ENCODE measurements at regions not wholly inside any gene's neighbourhood (a gene's known extent, or its start where the extent isn't known, plus 50 kb on each side); places are given as distances from the start of the nearest gene placed in this dataset.
"Not testable (repeated sequence)": the region's sequence is repeated elsewhere in the genome, so short reads cannot be mapped to it uniquely, and the experiment has no call there.

DNA sequence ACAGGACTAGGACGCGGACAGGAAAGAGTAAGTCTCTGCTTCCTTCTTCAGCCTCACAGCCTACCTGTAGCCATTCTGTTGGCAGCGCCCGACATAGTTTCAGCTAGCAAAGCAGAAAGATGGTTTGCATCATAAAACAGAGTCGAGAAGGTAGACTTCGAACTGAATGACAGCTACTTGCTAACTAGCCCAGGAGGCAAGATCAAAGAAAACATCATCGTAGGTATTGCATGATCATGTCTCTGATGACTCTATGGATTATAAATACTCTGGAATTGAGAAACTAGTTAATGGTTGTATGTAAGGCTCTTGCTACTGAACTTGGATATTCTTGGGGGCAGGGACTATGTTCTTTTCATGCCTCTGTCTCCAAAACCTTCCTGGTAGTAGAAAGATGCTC, 333.1 kb upstream of the KLF3 start:
- no peak for DNase-seq (ENCODE audit: low read depth in 2 of 3, low spot score in 2 of 3)

DNA sequence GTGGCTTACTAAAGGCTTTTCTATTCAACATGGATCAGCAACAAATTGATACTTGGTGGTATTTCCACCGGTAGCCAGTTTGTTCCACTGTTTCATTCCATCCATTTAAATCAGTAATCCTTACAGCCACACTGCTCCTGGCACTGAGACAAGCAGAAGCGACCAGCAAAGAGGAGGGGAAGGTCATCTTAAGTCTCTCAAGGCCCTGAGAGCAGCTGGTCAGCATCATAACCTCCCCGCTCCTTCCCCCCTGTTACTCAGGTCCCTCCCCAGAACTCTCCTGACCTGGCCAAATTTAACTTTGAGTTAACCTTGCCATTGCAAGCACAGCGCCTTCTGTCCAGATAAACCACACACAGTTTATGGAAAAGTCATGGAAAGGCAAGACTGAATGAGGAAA, 331.3 kb upstream of the KLF3 start:
- no peak for DNase-seq (ENCODE audit: low read depth in 2 of 3, low spot score in 2 of 3)

DNA sequence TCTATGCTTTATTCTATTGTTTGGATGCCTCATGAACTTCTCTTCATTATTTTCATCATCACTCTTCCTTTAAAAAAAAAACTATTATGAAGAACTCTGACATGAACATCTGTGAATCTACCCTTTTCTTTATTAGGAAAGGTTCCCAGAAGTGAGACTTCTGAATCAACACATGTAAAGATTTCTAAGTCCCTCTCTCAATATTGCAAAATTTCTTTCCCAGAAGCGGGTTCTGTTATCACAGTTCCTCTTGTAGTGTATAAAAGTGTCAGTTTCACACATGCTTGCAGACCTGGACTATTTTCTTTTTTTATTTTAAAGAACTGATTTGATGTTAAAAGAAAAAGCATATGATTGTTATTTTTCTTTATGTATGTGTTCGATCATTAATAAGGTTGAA, 330.8 kb upstream of the KLF3 start:
- DNase-seq (ENCODE audit: low read depth in 2 of 3, low spot score in 2 of 3) = no peak

DNA sequence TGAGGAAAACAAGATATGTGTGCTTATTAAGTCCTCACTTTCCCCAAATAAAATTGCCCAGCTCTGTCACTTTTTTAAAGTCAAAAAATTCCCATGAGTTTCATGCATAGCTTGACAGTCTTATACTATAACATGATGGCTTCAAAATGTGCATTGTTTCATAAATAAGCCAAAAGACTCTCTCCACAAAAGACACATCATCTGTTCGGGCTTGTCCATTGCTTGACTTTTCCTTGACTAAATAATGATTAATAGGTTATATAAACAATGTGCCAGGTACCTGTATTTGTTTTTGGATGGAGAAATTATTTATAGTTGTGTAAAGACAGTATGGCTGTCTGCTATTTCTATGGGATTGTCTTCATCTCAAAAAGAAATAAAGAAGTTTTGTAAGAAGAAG, 329.2 kb upstream of the KLF3 start:
- no peak for DNase-seq (ENCODE audit: low read depth in 2 of 3, low spot score in 2 of 3)

GRCh38 chr4:38338939-38339338, 325.1 kb upstream of the KLF3 start:
- DNase-seq (ENCODE audit: low read depth in 2 of 3, low spot score in 2 of 3) = not testable (repeated sequence)

DNA sequence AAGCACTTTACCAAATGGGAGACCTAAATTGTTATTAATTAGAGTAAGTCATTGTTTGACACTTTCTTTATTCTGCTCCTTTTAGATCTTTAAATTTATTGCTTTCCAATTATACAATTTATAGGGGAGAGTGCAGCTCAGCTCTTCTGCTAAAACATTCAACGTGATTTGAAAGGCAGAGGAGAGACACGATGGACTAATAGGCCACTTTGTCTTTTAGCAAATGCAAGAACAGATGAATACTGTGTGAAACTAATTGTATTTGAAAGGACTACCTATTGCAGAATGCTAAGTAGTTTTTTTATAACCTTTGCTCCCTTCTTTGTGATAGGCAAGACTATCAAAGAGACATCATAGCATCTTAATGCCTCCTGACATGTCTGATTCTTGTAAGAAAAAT, 320.4 kb upstream of the KLF3 start:
- no peak for DNase-seq (ENCODE audit: low read depth in 2 of 3, low spot score in 2 of 3)

GRCh38 chr4:38344929-38345328, 319.1 kb upstream of the KLF3 start:
- no peak for DNase-seq (ENCODE audit: low read depth in 2 of 3, low spot score in 2 of 3)

DNA sequence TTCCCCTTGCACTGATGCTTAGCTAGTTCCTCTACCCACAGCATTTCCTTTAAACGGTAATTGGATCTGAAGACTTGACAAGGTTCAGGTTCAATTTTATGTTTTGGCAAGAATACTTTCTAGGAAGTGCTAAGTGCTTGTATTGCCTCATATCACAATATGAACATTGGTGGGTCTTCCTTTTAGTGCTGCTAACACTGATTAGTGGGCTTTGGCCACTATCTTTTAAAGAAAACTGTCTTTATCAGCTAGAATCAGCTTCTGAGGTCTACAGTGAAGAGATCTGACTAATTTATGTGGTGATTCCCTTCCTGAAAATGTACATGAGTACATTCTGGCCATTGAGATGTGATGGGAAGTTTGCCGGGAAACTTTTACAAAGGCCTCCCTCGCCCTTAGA, 316.7 kb upstream of the KLF3 start:
- no peak for DNase-seq (ENCODE audit: low read depth in 2 of 3, low spot score in 2 of 3)

DNA sequence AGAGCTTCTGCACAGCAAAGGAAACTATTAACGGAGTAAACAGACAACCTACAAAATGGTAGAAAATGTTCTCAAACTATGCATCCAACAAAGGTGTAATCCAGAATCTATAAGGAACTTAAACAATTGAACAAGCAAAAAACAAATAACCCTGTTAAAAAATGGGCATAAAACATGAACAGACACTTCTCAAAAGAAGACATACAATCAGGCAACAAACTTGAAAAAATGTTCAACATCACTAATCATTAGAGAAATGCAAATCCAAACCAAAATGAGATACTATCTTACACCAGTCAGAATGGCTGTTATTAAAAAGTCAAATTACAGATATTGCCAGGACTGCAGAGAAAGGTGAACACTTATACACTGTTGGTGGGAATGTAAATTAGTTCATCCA, 309.6 kb upstream of the KLF3 start:
- DNase-seq (ENCODE audit: low read depth in 2 of 3, low spot score in 2 of 3) = no peak

GRCh38 chr4:38354872-38355271, 309.1 kb upstream of the KLF3 start:
- no peak for DNase-seq (ENCODE audit: low read depth in 2 of 3, low spot score in 2 of 3)

DNA sequence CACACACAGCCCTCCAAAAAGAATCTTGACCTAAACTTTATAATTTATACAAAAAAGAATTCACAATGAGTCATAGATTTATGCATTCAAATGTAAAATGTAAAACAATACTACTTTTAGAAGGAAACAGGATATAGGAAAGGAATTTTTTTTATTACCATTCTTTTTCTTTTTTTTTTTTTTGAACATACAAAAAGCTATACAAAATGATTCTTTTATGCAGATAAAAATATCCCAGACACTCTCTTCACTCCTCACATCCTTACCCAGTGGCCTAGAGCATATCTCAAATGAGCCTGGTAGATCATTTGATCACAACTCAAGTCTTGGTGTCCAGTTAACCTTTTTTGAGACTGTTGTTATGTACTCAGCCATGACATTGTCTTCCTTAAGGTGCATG, 307.3 kb upstream of the KLF3 start:
- DNase-seq (ENCODE audit: low read depth in 2 of 3, low spot score in 2 of 3) = no peak

DNA sequence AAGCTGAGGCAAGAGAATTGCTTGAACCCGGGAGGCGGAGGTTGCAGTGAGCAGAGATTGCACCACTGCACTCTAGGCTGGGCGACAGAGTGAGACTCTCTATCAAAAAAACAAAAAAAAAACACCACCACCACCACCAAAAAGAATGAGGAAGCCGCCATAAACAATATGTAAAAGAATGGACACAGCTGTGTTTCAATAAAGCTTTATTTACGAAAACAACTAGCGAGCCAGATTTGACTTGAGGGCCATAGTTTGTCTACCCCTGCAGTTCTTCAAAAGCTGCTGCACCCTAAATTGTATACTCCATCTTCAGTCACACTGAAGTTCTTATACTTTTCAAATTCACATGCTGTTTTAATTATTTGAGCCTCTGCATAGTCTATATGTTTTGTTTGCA, 306.5 kb upstream of the KLF3 start:
- DNase-seq (ENCODE audit: low read depth in 2 of 3, low spot score in 2 of 3) = no peak

GRCh38 chr4:38359113-38359512, 304.9 kb upstream of the KLF3 start:
- no peak for DNase-seq (ENCODE audit: low read depth in 2 of 3, low spot score in 2 of 3)

GRCh38 chr4:38360201-38360600, 303.8 kb upstream of the KLF3 start:
- no peak for DNase-seq (ENCODE audit: low read depth in 2 of 3, low spot score in 2 of 3)

GRCh38 chr4:38364383-38364963, 299.5 kb upstream of the KLF3 start:
- DNase-seq (ENCODE audit: low read depth in 2 of 3, low spot score in 2 of 3) = no peak

DNA sequence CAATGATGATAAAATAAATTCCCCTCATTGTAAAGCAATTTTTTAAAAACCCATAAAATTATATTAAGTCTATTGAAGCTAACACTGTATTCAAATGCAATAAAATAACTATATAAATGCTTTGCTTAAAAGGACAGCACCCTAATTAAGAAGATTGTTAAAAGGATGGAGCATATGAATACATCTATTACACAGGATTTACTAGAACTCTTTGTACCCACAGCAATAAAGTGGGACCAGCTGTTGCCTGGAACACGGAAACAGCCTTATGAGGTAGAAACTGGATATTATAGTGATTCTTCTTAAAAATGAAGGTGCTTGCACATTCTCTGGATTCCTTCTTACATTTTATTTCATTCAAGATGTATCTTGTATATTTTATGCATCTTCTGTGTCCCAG, 298.7 kb upstream of the KLF3 start:
- DNase-seq (ENCODE audit: low read depth in 2 of 3, low spot score in 2 of 3) = no peak

DNA sequence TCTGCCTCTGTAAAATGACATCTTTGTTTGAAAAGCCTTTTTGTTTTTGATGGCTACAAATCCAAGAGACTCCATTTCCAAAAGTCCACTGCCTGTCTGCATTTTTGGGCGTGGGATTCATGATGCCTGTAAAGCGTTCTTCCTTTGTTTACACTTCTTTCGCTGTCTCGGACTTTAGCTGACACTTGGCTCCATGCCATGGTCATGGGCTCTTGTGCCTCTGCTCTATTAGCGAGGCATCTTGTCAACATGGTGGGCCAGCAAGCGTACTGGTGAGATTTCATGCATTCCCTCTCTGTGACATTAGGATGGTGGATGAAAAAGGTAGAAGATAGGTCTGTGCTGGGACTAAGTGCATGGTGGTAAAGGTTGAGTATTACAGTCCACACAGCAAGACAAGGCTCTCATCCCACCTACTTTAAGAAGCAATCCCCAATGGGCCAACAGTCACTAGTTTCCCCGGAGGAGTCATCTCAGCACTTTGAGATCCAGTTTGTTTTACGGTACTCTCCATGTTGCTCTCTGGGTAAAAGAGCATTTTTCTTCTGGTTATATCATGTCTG, 298.2 kb upstream of the KLF3 start:
- DNase-seq (ENCODE audit: low read depth in 2 of 3, low spot score in 2 of 3) = no peak

GRCh38 chr4:38366456-38366855, 297.5 kb upstream of the KLF3 start:
- no peak for DNase-seq (ENCODE audit: low read depth in 2 of 3, low spot score in 2 of 3)

- DNase-seq (ENCODE audit: low read depth in 2 of 3, low spot score in 2 of 3) = no peak
These were observed 297.0 kb upstream of the KLF3 start for GRCh38 chr4:38366997-38367396.

DNA sequence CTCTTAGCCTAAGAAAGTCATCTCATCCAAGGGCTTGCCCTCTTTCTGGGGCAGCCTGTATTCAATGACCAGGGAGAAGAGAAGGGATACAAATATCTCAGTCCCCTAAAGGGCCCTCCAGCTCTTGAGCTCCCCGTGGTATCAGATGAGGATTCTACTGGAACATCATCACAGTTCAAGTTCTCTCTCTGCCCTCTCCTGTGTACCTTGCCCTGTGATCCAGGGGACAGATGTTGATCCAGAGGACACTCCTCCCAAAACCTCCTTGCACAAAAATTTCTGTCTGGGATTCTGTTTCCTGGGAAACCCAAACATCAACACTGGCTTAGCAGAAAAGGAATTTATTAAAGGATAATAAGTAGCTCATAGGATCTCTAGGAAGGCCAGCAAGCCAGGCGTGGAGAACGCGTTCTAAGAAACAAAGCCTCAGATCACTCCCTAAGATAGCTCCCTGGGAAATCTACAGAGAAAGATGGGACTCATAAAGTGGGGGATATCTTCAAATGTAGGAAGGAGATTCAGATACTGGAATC, 296.3 kb upstream of the KLF3 start:
- no peak for DNase-seq (ENCODE audit: low read depth in 2 of 3, low spot score in 2 of 3)

- no peak for DNase-seq (ENCODE audit: low read depth in 2 of 3, low spot score in 2 of 3)
These were observed 295.4 kb upstream of the KLF3 start for GRCh38 chr4:38368613-38369012.

DNA sequence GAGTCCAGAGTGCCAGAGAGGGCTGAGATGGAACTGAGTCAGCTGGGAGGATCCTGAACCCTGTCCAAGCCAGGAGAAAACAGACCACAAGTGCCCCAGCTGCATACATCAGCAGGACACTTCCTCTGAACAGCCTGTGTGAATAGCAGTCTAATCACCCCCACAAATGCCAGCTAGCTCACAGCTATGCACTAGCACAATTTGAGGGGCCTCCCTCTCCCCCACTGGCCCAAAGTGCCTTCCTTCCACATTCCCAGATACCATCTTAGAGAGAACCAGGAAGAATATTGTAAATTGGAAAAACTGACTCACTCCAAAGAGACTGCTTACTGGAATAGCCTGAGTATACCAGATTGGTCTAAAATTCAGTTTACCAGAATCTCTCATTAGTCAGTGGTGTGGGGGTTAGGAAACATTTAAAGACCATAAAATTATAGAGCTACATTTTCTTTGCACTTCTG, 292.6 kb upstream of the KLF3 start:
- no peak for DNase-seq (ENCODE audit: low read depth in 2 of 3, low spot score in 2 of 3)

DNA sequence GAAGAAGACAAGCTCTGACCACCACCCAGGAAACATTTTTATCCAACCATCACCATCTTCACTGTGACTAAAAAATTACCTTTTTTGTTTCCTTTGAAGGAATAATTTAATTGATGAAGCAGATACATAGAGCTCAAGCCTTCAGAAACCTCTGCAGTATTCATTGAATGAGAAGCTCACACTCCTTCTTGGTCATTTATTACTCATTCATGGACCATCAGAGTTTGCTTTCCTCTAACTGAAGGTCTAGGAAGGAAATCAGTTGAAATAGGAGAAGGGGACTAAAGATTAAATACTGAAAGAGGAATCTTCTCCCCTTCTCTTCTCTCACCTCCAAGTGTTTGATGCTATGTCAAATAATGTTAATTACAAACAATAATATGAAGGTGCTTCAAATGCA, 290.6 kb upstream of the KLF3 start:
- no peak for DNase-seq (ENCODE audit: low read depth in 2 of 3, low spot score in 2 of 3)

All from activated CD8-positive, alpha-beta memory T cell treated with anti-CD3 and anti-CD28 coated beads for 48 hours (primary cell).